ENCODE measurements at regions not wholly inside any gene's neighbourhood (a gene's known extent, or its start where the extent isn't known, plus 50 kb on each side); places are given as distances from the start of the nearest gene placed in this dataset.

GRCh38 chr10:107706096-107706725, 541.7 kb upstream of the SORCS1 start:
- TF ChIP-seq EP300 (IDR thresholded peaks at IDR 0.05) (no peak), POLR2A (IDR thresholded peaks at IDR 0.05; ENCODE audit: low read depth) (no peak), CTCF (IDR thresholded peaks at IDR 0.05) (no peak), POLR2AphosphoS5 (IDR thresholded peaks at IDR 0.05) (no peak)
